IMR-90 (cell line): ENCODE measurements at regions not wholly inside any gene's neighbourhood (a gene's known extent, or its start where the extent isn't known, plus 50 kb on each side); places are given as distances from the start of the nearest gene placed in this dataset.

Source experiments
- ATAC-seq: fragments of 200-7000 bp; cut with Tn5 transposase; 2 replicates; pipeline ENCODE4 v1.9.1; 2020; ENCODE audit warnings: low read depth, mild to moderate bottlenecking, moderate library complexity
- BruUV-seq: library from RNA; stranded (reverse); fragments of 400-500 nt; replicated peaks from 2 replicates; lab custom pipeline; 2021; lab: Mats Ljungman, UMichigan
- CTCF ChIA-PET: fragments of 300-600 bp; formaldehyde crosslinking; extraction: SDS; loops from one replicate; lab custom pipeline; 2021; ENCODE audit warnings: antibody characterized with exemption; lab: Yijun Ruan, JAX
- POLR2A ChIA-PET: fragments of 300-600 bp; sonication (Branson Sonifier 250); formaldehyde crosslinking; loops from one replicate; lab custom pipeline; 2022; ENCODE audit warnings: antibody characterized with exemption; ENCODE audit not compliant: unreplicated experiment; lab: Charles Lee
- DNase-seq: peaks from one replicate; pipeline ENCODE4 v3.0.0; 2013
- H2AFZ ChIP-seq: replicated peaks from 2 replicates; pipeline ENCODE3; 2013; ENCODE audit warnings: low read length, mild to moderate bottlenecking; ENCODE audit not compliant: poor library complexity
- H2AK5ac ChIP-seq: 2 replicates; pipeline ENCODE4 v1.6.1; 2013; ENCODE audit warnings: low read depth, low read length, inconsistent platforms
- H2AK9ac ChIP-seq: replicated peaks from 2 replicates; pipeline ENCODE3; 2013; ENCODE audit warnings: mild to moderate bottlenecking, low read depth, low read length, moderate library complexity; ENCODE audit not compliant: poor library complexity
- H2BK120ac ChIP-seq: 2 replicates; pipeline ENCODE4 v1.6.1; 2013; ENCODE audit warnings: low read depth, low read length, inconsistent platforms
- H2BK15ac ChIP-seq: 3 replicates; pipeline ENCODE4 v1.6.1; 2013; ENCODE audit warnings: low read depth, low read length, inconsistent platforms
- H2BK20ac ChIP-seq: 2 replicates; pipeline ENCODE4 v1.6.1; 2013; ENCODE audit warnings: low read depth, mild to moderate bottlenecking, inconsistent platforms, low read length, moderate library complexity
- H2BK5ac ChIP-seq: 2 replicates; pipeline ENCODE4 v1.6.1; 2013; ENCODE audit warnings: mild to moderate bottlenecking, low read depth, low read length, inconsistent platforms; ENCODE audit not compliant: poor library complexity, severe bottlenecking
- H3K14ac ChIP-seq: replicated peaks from 2 replicates; pipeline ENCODE4 v1.6.1; 2013; ENCODE audit warnings: low read depth, low read length, inconsistent platforms
- H3K18ac ChIP-seq: 2 replicates; pipeline ENCODE4 v1.6.1; 2013; ENCODE audit warnings: low read depth, low read length, control low read depth
- H3K23ac ChIP-seq: 2 replicates; pipeline ENCODE4 v1.6.1; 2013; ENCODE audit warnings: low read depth, low read length, inconsistent platforms
- H3K27ac ChIP-seq: 2 replicates; pipeline ENCODE4 v1.5.1; 2013; ENCODE audit warnings: mild to moderate bottlenecking, control low read depth, low read length; ENCODE audit not compliant: insufficient read depth
- H3K27me3 ChIP-seq: 2 replicates; pipeline ENCODE4 v1.6.1; 2013; ENCODE audit warnings: low read length; ENCODE audit not compliant: control insufficient read depth, insufficient read depth
- H3K36me3 ChIP-seq: 2 replicates; pipeline ENCODE4 v1.6.1; 2013; ENCODE audit warnings: low read length, mixed read lengths; ENCODE audit not compliant: control insufficient read depth, insufficient read depth
- H3K4ac ChIP-seq: 2 replicates; pipeline ENCODE4 v1.6.1; 2013; ENCODE audit warnings: low read depth, low read length, inconsistent platforms
- H3K4me1 ChIP-seq: 2 replicates; pipeline ENCODE4 v1.6.1; 2013; ENCODE audit warnings: low read length, mixed read lengths; ENCODE audit not compliant: control insufficient read depth, insufficient read depth
- H3K4me2 ChIP-seq: 2 replicates; pipeline ENCODE4 v1.6.1; 2013; ENCODE audit warnings: low read depth, mild to moderate bottlenecking, control low read depth, low read length, moderate library complexity
- H3K4me3 ChIP-seq: 2 replicates; pipeline ENCODE4 v1.5.1; 2013; ENCODE audit warnings: low read depth, mild to moderate bottlenecking, control low read depth, low read length, moderate library complexity; ENCODE audit not compliant: insufficient read depth
- H3K56ac ChIP-seq: 2 replicates; pipeline ENCODE4 v1.6.1; 2013; ENCODE audit warnings: low read length, inconsistent platforms; ENCODE audit not compliant: insufficient read depth; ENCODE audit errors: extremely low read depth
- H3K79me1 ChIP-seq, 2 experiments: 2 replicates each; pipeline ENCODE4 v1.6.1; 2013; ENCODE audit warnings: low read length in 2 of 2, inconsistent platforms in 1 of 2, low read depth in 1 of 2
- H3K9ac ChIP-seq: 2 replicates; pipeline ENCODE4 v1.6.1; 2013; ENCODE audit warnings: low read depth, low read length, control low read depth
- H3K9me1 ChIP-seq: 2 replicates; pipeline ENCODE4 v1.6.1; 2013; ENCODE audit warnings: low read length, inconsistent platforms; ENCODE audit not compliant: insufficient read depth
- H3K9me3 ChIP-seq: 2 replicates; pipeline ENCODE4 v1.6.1; 2013; ENCODE audit warnings: low read length; ENCODE audit not compliant: control insufficient read depth, insufficient read depth
- H4K20me1 ChIP-seq: 2 replicates; pipeline ENCODE4 v1.6.1; 2013; ENCODE audit warnings: low read length, inconsistent platforms; ENCODE audit not compliant: insufficient read depth
- H4K5ac ChIP-seq: 2 replicates; pipeline ENCODE4 v1.6.1; 2013; ENCODE audit warnings: mild to moderate bottlenecking, low read depth, low read length, control low read depth
- H4K8ac ChIP-seq, 2 experiments: 2 replicates each; pipeline ENCODE4 v1.6.1; 2013; ENCODE audit warnings: low read depth in 2 of 2, low read length in 2 of 2, control low read depth in 1 of 2, inconsistent platforms in 1 of 2
- H4K91ac ChIP-seq: 2 replicates; pipeline ENCODE4 v1.6.1; 2013; ENCODE audit warnings: low read depth, low read length, inconsistent platforms; ENCODE audit not compliant: insufficient read depth
- CEBPB ChIP-seq: IDR thresholded peaks from 2 replicates; pipeline ENCODE4 v1.6.1; 2012; ENCODE audit warnings: low read depth, low read length, improper control_type of control experiment
- FOS ChIP-seq: fragments of 150-350 bp; IDR thresholded peaks from 2 replicates; pipeline ENCODE4 v1.6.1; 2016; ENCODE audit warnings: low read depth, low read length
- MXI1 ChIP-seq: IDR thresholded peaks from 2 replicates; pipeline ENCODE4 v1.6.1; 2012; ENCODE audit warnings: low read depth, mild to moderate bottlenecking, low read length, moderate library complexity, borderline replicate concordance
- POLR2A ChIP-seq: IDR thresholded peaks from 2 replicates; pipeline ENCODE4 v1.6.1; 2012; ENCODE audit warnings: mild to moderate bottlenecking, low read depth, low read length
- RCOR1 ChIP-seq: IDR thresholded peaks from 2 replicates; pipeline ENCODE4 v1.6.1; 2012; ENCODE audit warnings: mild to moderate bottlenecking, low read length, improper control_type of control experiment; ENCODE audit not compliant: insufficient replicate concordance
- WGBS, 2 experiments: methylation state at CpG; one replicate each; pipeline versions ENCODE4 v1.1.5 to v1.1.7; 2013; ENCODE audit warnings: missing lambda C conversion rate in 2 of 2; ENCODE audit not compliant: insufficient read length in 1 of 2; ENCODE audit errors: extremely low coverage in 2 of 2; 5-methylcytosine and 5-hydroxymethylcytosine counted together
- dilution Hi-C: fragments of 300-500 bp; cut with HindIII; formaldehyde crosslinking; loops from one replicate; pipeline ENCODE4 v1.14.3; 2018; ENCODE audit warnings: low sequenced_read_pairs; ENCODE audit not compliant: unreplicated experiment
- in situ Hi-C: fragments of 300-500 bp; cut with MboI; formaldehyde crosslinking; loops from 3 replicates; pipeline ENCODE4 v1.14.3; 2019; ENCODE audit warnings: low sequenced_read_pairs, inconsistent platforms, mixed read lengths
- intact Hi-C: fragments of 100-400 bp; cut with micrococcal nuclease; formaldehyde crosslinking; loops from 2 replicates; pipeline ENCODE4 v1.10.0; 2022

DNA sequence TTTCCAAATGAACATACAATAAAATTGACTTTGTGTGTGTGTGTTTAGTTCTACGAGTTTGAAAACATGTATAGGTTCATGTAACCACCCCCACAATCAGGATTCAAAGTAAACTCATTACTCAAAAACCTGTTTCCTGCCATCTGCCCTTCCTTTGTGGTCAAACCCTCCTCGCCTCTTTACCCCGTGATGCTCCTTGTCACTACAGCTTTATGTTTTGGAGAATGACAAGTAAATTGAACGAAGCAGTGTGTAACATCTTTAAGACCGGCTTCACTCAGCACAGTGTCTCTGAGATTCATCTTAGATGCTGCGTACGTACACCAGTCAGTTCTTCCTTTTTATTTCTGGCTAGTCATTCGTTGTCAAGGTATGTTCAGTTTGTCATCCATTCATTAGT, 54.6 kb upstream of the MKI67 start:
- H4K20me1 ChIP-seq = no peaks in the 10 kb centered on the region
- H2BK5ac ChIP-seq = no peak overlapping the region
- ATAC-seq = no peak
- H2AK5ac ChIP-seq = no peak overlapping the region
- H3K18ac ChIP-seq = no peak overlapping the region
- WGBS, 2 experiments = 59% methylated on average over 4 of the region's 8 CpGs; no CpG with 5 or more reads in 1 of the 2 experiments
- H4K91ac ChIP-seq = no peak overlapping the region
- no peak overlapping the region for H3K56ac ChIP-seq
- TF ChIP-seq CEBPB (no peak), MXI1 (no peak), RCOR1 (no peak), FOS (no peak), POLR2A (no peak)
- 0 out of 2 replicates have a peak, but pooled peaks cover 2% of the 10 kb centered on the region for H3K9me3 ChIP-seq
- no peak overlapping the region for H3K27ac ChIP-seq
- no peak overlapping the region for H3K23ac ChIP-seq
- no peak overlapping the region for H3K4me2 ChIP-seq
- no peak overlapping the region for H4K8ac ChIP-seq
- no peak overlapping the region for H3K4ac ChIP-seq
- no peaks in the 10 kb centered on the region for H3K27me3 ChIP-seq
- H3K14ac ChIP-seq = no peak overlapping the region
- no peak overlapping the region for H3K4me3 ChIP-seq
- H3K4me1 ChIP-seq = no peaks in the 10 kb centered on the region
- H2BK15ac ChIP-seq = no peak overlapping the region
- no peak overlapping the region for H3K9ac ChIP-seq
- DNase-seq = no peak
- H2BK20ac ChIP-seq = no peak overlapping the region
- ChIA-PET POLR2A (no interaction called here), CTCF (interaction anchor here (1.5 kb wide), 1 partner anchor 9 kb away, joined by 3 read pairs; no protein-coding TSS in a partner anchor)
- intact Hi-C loops (no loop called here), dilution Hi-C loops (no loop called here), in situ Hi-C loops (no loop called here)
- no TSS peak for BruUV-seq
- no peak overlapping the region for H2AFZ ChIP-seq
- H3K36me3 ChIP-seq = no peaks in the 10 kb centered on the region
- H4K5ac ChIP-seq = no peak overlapping the region
- H3K9me1 ChIP-seq = no peaks in the 10 kb centered on the region
- no peaks in the 10 kb centered on the region for H3K79me1 ChIP-seq
- H2BK120ac ChIP-seq = no peak overlapping the region
- H2AK9ac ChIP-seq = no peak overlapping the region
